CD4-positive, CD25-positive, alpha-beta regulatory T cell (primary cell): ENCODE measurements at regions not wholly inside any gene's neighbourhood (a gene's known extent, or its start where the extent isn't known, plus 50 kb on each side); places are given as distances from the start of the nearest gene placed in this dataset.

ENCODE experiments used
- ATAC-seq, 2 donors: fragments of 150-1000 bp; cut with Tn5 transposase; one replicate each; pipeline ENCODE4 v1.10.0; 2021; ENCODE audit warnings: low read depth in 2 of 2, moderate number of reproducible peaks in 2 of 2, moderate library complexity in 1 of 2
- DNase-seq, 3 donors: peaks; one replicate each; pipeline versions ENCODE4 v3.0.0 to v3.0.0-alpha.2; 2012 to 2022; ENCODE audit warnings: mixed read lengths in 1 of 3
- H3K27ac ChIP-seq: one replicate; pipeline ENCODE4 v1.7.0; 2013; ENCODE audit warnings: mild to moderate bottlenecking, low read length; ENCODE audit not compliant: insufficient read depth, poor library complexity, severe bottlenecking
- H3K27me3 ChIP-seq: one replicate; pipeline ENCODE4 v1.7.0; 2013; ENCODE audit warnings: low read length; ENCODE audit not compliant: control insufficient read depth, insufficient read depth
- H3K36me3 ChIP-seq: one replicate; pipeline ENCODE4 v1.7.0; 2013; ENCODE audit warnings: mild to moderate bottlenecking, low read length, moderate library complexity; ENCODE audit not compliant: control insufficient read depth, insufficient read depth
- H3K4me1 ChIP-seq: 2 replicates; pipeline ENCODE4 v1.7.0; 2013; ENCODE audit warnings: mild to moderate bottlenecking, low read length; ENCODE audit not compliant: insufficient read depth, control insufficient read depth, poor library complexity, severe bottlenecking
- H3K4me3 ChIP-seq: one replicate; pipeline ENCODE4 v1.7.0; 2013; ENCODE audit warnings: low read depth, mild to moderate bottlenecking, low read length, moderate library complexity
- H3K9me3 ChIP-seq, 2 experiments: 1 replicate in 1 of 2; 2 replicates in 1 of 2; pipeline ENCODE4 v1.7.0; 2013; ENCODE audit warnings: low read length in 2 of 2, mild to moderate bottlenecking in 1 of 2, moderate library complexity in 1 of 2; ENCODE audit not compliant: control insufficient read depth in 2 of 2
- H3K27ac Mint-ChIP-seq, 3 donors: one replicate each; pipeline ENCODE4 v1.8.0; 2020 to 2022; ENCODE audit warnings: mild to moderate bottlenecking in 3 of 3, mixed read lengths in 3 of 3, moderate library complexity in 2 of 3
- H3K27me3 Mint-ChIP-seq: one replicate; pipeline ENCODE4 v1.8.0; 2022; ENCODE audit warnings: mild to moderate bottlenecking, mixed read lengths
- H3K36me3 Mint-ChIP-seq: one replicate; pipeline ENCODE4 v1.8.0; 2020; ENCODE audit warnings: mixed read lengths
- H3K4me1 Mint-ChIP-seq, 4 donors: one replicate each; pipeline ENCODE4 v1.8.0; 2020 to 2022; ENCODE audit warnings: mixed read lengths in 4 of 4, mild to moderate bottlenecking in 1 of 4
- H3K4me3 Mint-ChIP-seq, 4 donors: one replicate each; pipeline ENCODE4 v1.8.0; 2020 to 2022; ENCODE audit warnings: mild to moderate bottlenecking in 4 of 4, mixed read lengths in 4 of 4, moderate library complexity in 3 of 4
- H3K9me3 Mint-ChIP-seq, 7 donors: one replicate each; pipeline ENCODE4 v1.8.0; 2020 to 2022; ENCODE audit warnings: mixed read lengths in 7 of 7, mild to moderate bottlenecking in 3 of 7, moderate library complexity in 2 of 7

GRCh38 chr14:103220982-103221641 is 97.9 kb downstream of the TNFAIP2 start:
- Mint-ChIP-seq H3K36me3 (no peaks in the 10 kb centered on the region), H3K27ac (no peak overlapping the region), H3K4me1 (peaks cover 0 to 7% (median 3%) of the 10 kb centered on the region in 4 donors), H3K4me3 (no peak overlapping the region), H3K27me3 (peaks cover 37% of the 10 kb centered on the region), H3K9me3 (peaks cover 0 to 2% (median 0%) of the 10 kb centered on the region in 7 donors)
- H3K4me1 ChIP-seq: no peaks in the 10 kb centered on the region
- no peaks in the 10 kb centered on the region for H3K36me3 ChIP-seq
- H3K9me3 ChIP-seq: no peaks in the 10 kb centered on the region
- H3K27me3 ChIP-seq: no peaks in the 10 kb centered on the region
- no peak overlapping the region for H3K27ac ChIP-seq
- ATAC-seq (no peak), DNase-seq (no peak)
- no peak overlapping the region for H3K4me3 ChIP-seq

GRCh38 chr14:103221781-103222358 is 98.6 kb downstream of the TNFAIP2 start:
- H3K36me3 ChIP-seq: no peaks in the 10 kb centered on the region
- Mint-ChIP-seq H3K4me1 (peaks cover 0 to 7% (median 3%) of the 10 kb centered on the region in 4 donors), H3K4me3 (no peak overlapping the region), H3K27me3 (peaks cover 37% of the 10 kb centered on the region), H3K27ac (no peak overlapping the region), H3K36me3 (no peaks in the 10 kb centered on the region), H3K9me3 (peaks cover 0 to 2% (median 0%) of the 10 kb centered on the region in 7 donors)
- H3K4me3 ChIP-seq: no peak overlapping the region
- ATAC-seq (no peak), DNase-seq (no peak)
- H3K27me3 ChIP-seq: no peaks in the 10 kb centered on the region
- H3K9me3 ChIP-seq: no peaks in the 10 kb centered on the region
- H3K27ac ChIP-seq: no peak overlapping the region
- H3K4me1 ChIP-seq: no peaks in the 10 kb centered on the region

- Mint-ChIP-seq H3K9me3 (no peaks in the 10 kb centered on the region), H3K4me3 (no peak overlapping the region)
These were observed 100.6 kb downstream of the TNFAIP2 start for GRCh38 chr14:103223818-103224352.

GRCh38 chr14:103225062-103225461 is 101.8 kb downstream of the TNFAIP2 start:
- Histone ChIP-seq H3K27ac (no peak overlapping the region), H3K9me3 (no peaks in the 10 kb centered on the region), H3K4me1 (no peaks in the 10 kb centered on the region), H3K27me3 (no peaks in the 10 kb centered on the region), H3K4me3 (no peak overlapping the region), H3K36me3 (no peaks in the 10 kb centered on the region)
- no peak for ATAC-seq
- DNase-seq: no peak
- H3K27ac Mint-ChIP-seq: no peak overlapping the region
- H3K4me1 Mint-ChIP-seq: peaks cover 0 to 2% (median 0%) of the 10 kb centered on the region in 4 donors
- peaks cover 19% of the 10 kb centered on the region for H3K27me3 Mint-ChIP-seq
- H3K9me3 Mint-ChIP-seq: no peaks in the 10 kb centered on the region
- no peaks in the 10 kb centered on the region for H3K36me3 Mint-ChIP-seq
- no peak overlapping the region for H3K4me3 Mint-ChIP-seq

More at GRCh38 chr14:103223818-103224352, 100.6 kb downstream of the TNFAIP2 start:
- Histone ChIP-seq H3K4me3 (no peak overlapping the region), H3K36me3 (no peaks in the 10 kb centered on the region), H3K27me3 (no peaks in the 10 kb centered on the region), H3K27ac (no peak overlapping the region), H3K4me1 (no peaks in the 10 kb centered on the region), H3K9me3 (no peaks in the 10 kb centered on the region)
- H3K27ac Mint-ChIP-seq: no peak overlapping the region
- H3K36me3 Mint-ChIP-seq: no peaks in the 10 kb centered on the region
- peaks cover 24% of the 10 kb centered on the region for H3K27me3 Mint-ChIP-seq
- peaks cover 0 to 7% (median 0%) of the 10 kb centered on the region in 4 donors for H3K4me1 Mint-ChIP-seq
- DNase-seq (no peak), ATAC-seq (no peak)

GRCh38 chr14:103225476-103225875 is 102.2 kb downstream of the TNFAIP2 start:
- peaks cover 19% of the 10 kb centered on the region for H3K27me3 Mint-ChIP-seq
- no peak overlapping the region for H3K4me3 Mint-ChIP-seq
- H3K27ac Mint-ChIP-seq: no peak overlapping the region
- Histone ChIP-seq H3K9me3 (no peaks in the 10 kb centered on the region), H3K4me1 (no peaks in the 10 kb centered on the region), H3K27ac (no peak overlapping the region), H3K27me3 (no peaks in the 10 kb centered on the region), H3K4me3 (no peak overlapping the region), H3K36me3 (no peaks in the 10 kb centered on the region)
- no peaks in the 10 kb centered on the region for H3K36me3 Mint-ChIP-seq
- no peak for ATAC-seq
- peaks cover 0 to 2% (median 0%) of the 10 kb centered on the region in 4 donors for H3K4me1 Mint-ChIP-seq
- H3K9me3 Mint-ChIP-seq: no peaks in the 10 kb centered on the region
- no peak for DNase-seq

- Histone ChIP-seq H3K27ac (no peak overlapping the region), H3K36me3 (no peaks in the 10 kb centered on the region), H3K9me3 (no peaks in the 10 kb centered on the region), H3K4me1 (no peaks in the 10 kb centered on the region), H3K27me3 (no peaks in the 10 kb centered on the region), H3K4me3 (no peak overlapping the region)
- Mint-ChIP-seq H3K4me3 (no peak overlapping the region), H3K4me1 (no peaks in the 10 kb centered on the region), H3K36me3 (no peaks in the 10 kb centered on the region), H3K27me3 (peaks cover 11% of the 10 kb centered on the region), H3K27ac (peak overlapping the region in 1 of 3 donors; percentile 66), H3K9me3 (no peaks in the 10 kb centered on the region)
- ATAC-seq (no peak), DNase-seq (no peak)
These were observed 104.0 kb downstream of the TNFAIP2 start for GRCh38 chr14:103227094-103227768.

GRCh38 chr14:103228076-103228806 is 105.0 kb downstream of the TNFAIP2 start:
- no peak overlapping the region for H3K4me3 ChIP-seq
- H3K27me3 Mint-ChIP-seq: peaks cover 5% of the 10 kb centered on the region
- no peaks in the 10 kb centered on the region for H3K27me3 ChIP-seq
- no peak for ATAC-seq
- no peaks in the 10 kb centered on the region for H3K4me1 Mint-ChIP-seq
- no peaks in the 10 kb centered on the region for H3K4me1 ChIP-seq
- no peak for DNase-seq
- H3K27ac Mint-ChIP-seq: no peak overlapping the region
- no peak overlapping the region for H3K4me3 Mint-ChIP-seq
- H3K9me3 ChIP-seq: no peaks in the 10 kb centered on the region
- no peaks in the 10 kb centered on the region for H3K36me3 ChIP-seq
- H3K9me3 Mint-ChIP-seq: no peaks in the 10 kb centered on the region
- H3K36me3 Mint-ChIP-seq: no peaks in the 10 kb centered on the region
- no peak overlapping the region for H3K27ac ChIP-seq
